ENCODE measurements at regions not wholly inside any gene's neighbourhood (a gene's known extent, or its start where the extent isn't known, plus 50 kb on each side); places are given as distances from the start of the nearest gene placed in this dataset.

- no peak overlapping the region for H2BK5ac ChIP-seq (ENCODE audit: low read depth, low read length, poor library complexity, severe bottlenecking)
- BruUV-seq (replicated peaks) = no TSS peak
- no peaks in the 10 kb centered on the region for H3K79me1 ChIP-seq (ENCODE audit: low read depth in 1 of 2, low read length in 2 of 2)
- no peak overlapping the region for H3K4ac ChIP-seq (ENCODE audit: low read depth, low read length)
- ChIA-PET POLR2A (ENCODE audit: unreplicated experiment) (no interaction called here), CTCF (no interaction called here)
- no peak overlapping the region for H3K23ac ChIP-seq (ENCODE audit: low read depth, low read length)
- no peak overlapping the region for H3K56ac ChIP-seq (ENCODE audit: extremely low read depth, insufficient read depth, low read length)
- no peaks in the 10 kb centered on the region for H3K27me3 ChIP-seq (ENCODE audit: control insufficient read depth, insufficient read depth, low read length)
- H2AK9ac ChIP-seq (replicated peaks; ENCODE audit: low read depth, low read length, poor library complexity) = no peak overlapping the region
- H3K9me3 ChIP-seq (ENCODE audit: control insufficient read depth, insufficient read depth, low read length) = peaks cover 19% of the 10 kb centered on the region
- H2BK20ac ChIP-seq (ENCODE audit: low read depth, low read length) = no peak overlapping the region
- no peaks in the 10 kb centered on the region for H3K36me3 ChIP-seq (ENCODE audit: control insufficient read depth, insufficient read depth, low read length)
- H3K27ac ChIP-seq (ENCODE audit: insufficient read depth, low read length) = no peak overlapping the region
- no peaks in the 10 kb centered on the region for H3K9me1 ChIP-seq (ENCODE audit: insufficient read depth, low read length)
- in situ Hi-C loops (cut with MboI; ENCODE audit: low sequenced_read_pairs) (no loop called here), dilution Hi-C loops (cut with HindIII; ENCODE audit: low sequenced_read_pairs, unreplicated experiment) (no loop called here), intact Hi-C loops (cut with micrococcal nuclease) (no loop called here)
- TF ChIP-seq ELK1 (IDR thresholded peaks at IDR 0.05; ENCODE audit: borderline replicate concordance, low read depth, low read length) (no peak), BHLHE40 (IDR thresholded peaks at IDR 0.05; ENCODE audit: low read depth, low read length) (no peak), RFX5 (IDR thresholded peaks at IDR 0.05; ENCODE audit: low read depth, low read length) (no peak), RAD21 (IDR thresholded peaks at IDR 0.05; ENCODE audit: low read length) (no peak), MAZ (IDR thresholded peaks at IDR 0.05; ENCODE audit: borderline replicate concordance, low read depth, low read length) (no peak), NFE2L2 (IDR thresholded peaks at IDR 0.05; ENCODE audit: low read depth, low read length) (no peak), CEBPB (IDR thresholded peaks at IDR 0.05; ENCODE audit: low read depth, low read length) (no peak), POLR2A (IDR thresholded peaks at IDR 0.05; ENCODE audit: low read depth, low read length) (no peak), SMC3 (IDR thresholded peaks at IDR 0.05; ENCODE audit: low read depth, low read length) (no peak), MAFK (IDR thresholded peaks at IDR 0.05; ENCODE audit: low read depth, low read length) (no peak), MXI1 (IDR thresholded peaks at IDR 0.05; ENCODE audit: borderline replicate concordance, low read depth, low read length) (no peak)
- TF ChIP-seq, protein P1, sequence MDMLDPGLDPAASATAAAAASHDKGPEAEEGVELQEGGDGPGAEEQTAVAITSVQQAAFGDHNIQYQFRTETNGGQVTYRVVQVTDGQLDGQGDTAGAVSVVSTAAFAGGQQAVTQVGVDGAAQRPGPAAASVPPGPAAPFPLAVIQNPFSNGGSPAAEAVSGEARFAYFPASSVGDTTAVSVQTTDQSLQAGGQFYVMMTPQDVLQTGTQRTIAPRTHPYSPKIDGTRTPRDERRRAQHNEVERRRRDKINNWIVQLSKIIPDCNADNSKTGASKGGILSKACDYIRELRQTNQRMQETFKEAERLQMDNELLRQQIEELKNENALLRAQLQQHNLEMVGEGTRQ (IDR thresholded peaks at IDR 0.05; ENCODE audit: low read depth, low read length) = no peak
- TF ChIP-seq, protein P2, sequence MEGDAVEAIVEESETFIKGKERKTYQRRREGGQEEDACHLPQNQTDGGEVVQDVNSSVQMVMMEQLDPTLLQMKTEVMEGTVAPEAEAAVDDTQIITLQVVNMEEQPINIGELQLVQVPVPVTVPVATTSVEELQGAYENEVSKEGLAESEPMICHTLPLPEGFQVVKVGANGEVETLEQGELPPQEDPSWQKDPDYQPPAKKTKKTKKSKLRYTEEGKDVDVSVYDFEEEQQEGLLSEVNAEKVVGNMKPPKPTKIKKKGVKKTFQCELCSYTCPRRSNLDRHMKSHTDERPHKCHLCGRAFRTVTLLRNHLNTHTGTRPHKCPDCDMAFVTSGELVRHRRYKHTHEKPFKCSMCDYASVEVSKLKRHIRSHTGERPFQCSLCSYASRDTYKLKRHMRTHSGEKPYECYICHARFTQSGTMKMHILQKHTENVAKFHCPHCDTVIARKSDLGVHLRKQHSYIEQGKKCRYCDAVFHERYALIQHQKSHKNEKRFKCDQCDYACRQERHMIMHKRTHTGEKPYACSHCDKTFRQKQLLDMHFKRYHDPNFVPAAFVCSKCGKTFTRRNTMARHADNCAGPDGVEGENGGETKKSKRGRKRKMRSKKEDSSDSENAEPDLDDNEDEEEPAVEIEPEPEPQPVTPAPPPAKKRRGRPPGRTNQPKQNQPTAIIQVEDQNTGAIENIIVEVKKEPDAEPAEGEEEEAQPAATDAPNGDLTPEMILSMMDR (conservative IDR thresholded peaks at IDR 0.05; ENCODE audit: low read depth, low read length) = no peak
- H4K5ac ChIP-seq (ENCODE audit: low read depth, low read length) = no peak overlapping the region
- H2BK120ac ChIP-seq (ENCODE audit: low read depth, low read length) = no peak overlapping the region
- no peak overlapping the region for H3K14ac ChIP-seq (replicated peaks; ENCODE audit: low read depth, low read length)
- DNase-seq (no peak), ATAC-seq (ENCODE audit: low read depth) (no peak)
- H3K4me2 ChIP-seq (ENCODE audit: low read depth, low read length) = no peak overlapping the region
- no peak overlapping the region for H4K91ac ChIP-seq (ENCODE audit: insufficient read depth, low read depth, low read length)
- H3K18ac ChIP-seq (ENCODE audit: low read depth, low read length) = no peak overlapping the region
- WGBS, 2 experiments (ENCODE audit: extremely low coverage in 2 of 2, insufficient read length in 1 of 2) = no CpG with 5 or more reads among the region's 2 CpGs
- H4K20me1 ChIP-seq (ENCODE audit: insufficient read depth, low read length) = no peaks in the 10 kb centered on the region
- no peak overlapping the region for H2BK15ac ChIP-seq (ENCODE audit: low read depth, low read length)
- H3K4me1 ChIP-seq (ENCODE audit: control insufficient read depth, insufficient read depth, low read length) = no peaks in the 10 kb centered on the region
- H2AFZ ChIP-seq (replicated peaks; ENCODE audit: low read length, poor library complexity) = no peak overlapping the region
- no peak overlapping the region for H4K8ac ChIP-seq (ENCODE audit: low read depth in 2 of 2, low read length in 2 of 2)
- H3K9ac ChIP-seq (ENCODE audit: low read depth, low read length) = no peak overlapping the region
- no peak overlapping the region for H3K4me3 ChIP-seq (ENCODE audit: insufficient read depth, low read depth, low read length)
- H2AK5ac ChIP-seq (ENCODE audit: low read depth, low read length) = no peak overlapping the region
These were observed 330.6 kb downstream of the CYRIA start for GRCh38 chr2:16334886-16335603.

Measured in IMR-90 (cell line).